ENCODE measurements at regions not wholly inside any gene's neighbourhood (a gene's known extent, or its start where the extent isn't known, plus 50 kb on each side); places are given as distances from the start of the nearest gene placed in this dataset.

GRCh38 chr22:48888466-48889208 is 939.0 kb downstream of the BRD1 start:
- Histone ChIP-seq H3K4me3 (no peak overlapping the region), H3K27ac (no peak overlapping the region), H3K27me3 (replicated peaks; ENCODE audit: insufficient read depth) (no peaks in the 10 kb centered on the region), H3K4me1 (ENCODE audit: control insufficient read depth in 1 of 2, low read depth in 2 of 2) (no peaks in the 10 kb centered on the region), H3K36me3 (no peaks in the 10 kb centered on the region), H3K9me3 (no peaks in the 10 kb centered on the region)
- ATAC-seq (ENCODE audit: insufficient number of reproducible peaks, low FRiP score, low read depth), result no peak
- no peak for DNase-seq (ENCODE audit: low spot score)
- no peak for TF ChIP-seq CTCF (IDR thresholded peaks at IDR 0.05)

GRCh38 chr22:48887394-48888332 is 940.0 kb downstream of the BRD1 start:
- no peak overlapping the region for H3K27ac ChIP-seq
- H3K36me3 ChIP-seq, result no peaks in the 10 kb centered on the region
- DNase-seq (ENCODE audit: low spot score), result no peak
- no peaks in the 10 kb centered on the region for H3K9me3 ChIP-seq
- H3K27me3 ChIP-seq (replicated peaks; ENCODE audit: insufficient read depth), result no peaks in the 10 kb centered on the region
- ATAC-seq (ENCODE audit: insufficient number of reproducible peaks, low FRiP score, low read depth), result no peak
- H3K4me1 ChIP-seq (ENCODE audit: control insufficient read depth in 1 of 2, low read depth in 2 of 2), result no peaks in the 10 kb centered on the region
- no peak overlapping the region for H3K4me3 ChIP-seq
- no peak for TF ChIP-seq CTCF (IDR thresholded peaks at IDR 0.05)

GRCh38 chr22:48886604-48887393 is 940.9 kb downstream of the BRD1 start:
- Histone ChIP-seq H3K4me1 (ENCODE audit: control insufficient read depth in 1 of 2, low read depth in 2 of 2) (no peaks in the 10 kb centered on the region), H3K36me3 (no peaks in the 10 kb centered on the region), H3K27ac (no peak overlapping the region), H3K4me3 (no peak overlapping the region), H3K27me3 (replicated peaks; ENCODE audit: insufficient read depth) (no peaks in the 10 kb centered on the region), H3K9me3 (no peaks in the 10 kb centered on the region)
- TF ChIP-seq CTCF (IDR thresholded peaks at IDR 0.05), result no peak
- DNase-seq (ENCODE audit: low spot score), result no peak
- no peak for ATAC-seq (ENCODE audit: insufficient number of reproducible peaks, low FRiP score, low read depth)

- Histone ChIP-seq H3K36me3 (no peaks in the 10 kb centered on the region), H3K27me3 (replicated peaks; ENCODE audit: insufficient read depth) (no peaks in the 10 kb centered on the region), H3K9me3 (no peaks in the 10 kb centered on the region), H3K4me3 (no peak overlapping the region), H3K4me1 (ENCODE audit: control insufficient read depth in 1 of 2, low read depth in 2 of 2) (no peaks in the 10 kb centered on the region), H3K27ac (no peak overlapping the region)
- ATAC-seq (ENCODE audit: insufficient number of reproducible peaks, low FRiP score, low read depth) (no peak), DNase-seq (ENCODE audit: low spot score) (no peak)
- TF ChIP-seq CTCF (IDR thresholded peaks at IDR 0.05), result no peak
Measured at GRCh38 chr22:48885919-48886305, 941.8 kb downstream of the BRD1 start.
